ENCODE measurements at regions not wholly inside any gene's neighbourhood (a gene's known extent, or its start where the extent isn't known, plus 50 kb on each side); places are given as distances from the start of the nearest gene placed in this dataset.

- no peak for TF ChIP-seq POLR2AphosphoS5 (IDR thresholded peaks at IDR 0.05; ENCODE audit: low read depth, low read length)
- TF ChIP-seq CEBPB (IDR thresholded peaks at IDR 0.05; ENCODE audit: low read depth) = no peak
- TF ChIP-seq CTCF (IDR thresholded peaks at IDR 0.05 in 2 of 3, conservative IDR thresholded peaks at IDR 0.05 in 1 of 3; ENCODE audit: borderline replicate concordance in 1 of 3, insufficient read depth in 1 of 3, low read depth in 2 of 3, low read length in 2 of 3) = no peak
- no peak for TF ChIP-seq POLR2A (IDR thresholded peaks at IDR 0.05; ENCODE audit: borderline replicate concordance, extremely low read depth, insufficient read depth, insufficient read length)
- no peak for TF ChIP-seq ATF3 (IDR thresholded peaks at IDR 0.05)
Measured at GRCh38 chr22:48758881-48759875, 1068.5 kb downstream of the BRD1 start.
